Mammary epithelial cell (primary cell): ENCODE measurements at regions not wholly inside any gene's neighbourhood (a gene's known extent, or its start where the extent isn't known, plus 50 kb on each side); places are given as distances from the start of the nearest gene placed in this dataset.

Source experiments
- EZH2 ChIP-seq: IDR thresholded peaks from 2 replicates; pipeline ENCODE4 v1.6.1; 2012; ENCODE audit warnings: low read length, inconsistent platforms, borderline replicate concordance
- TF ChIP-seq, protein P1 (sequence below), 2 donors: IDR thresholded peaks in 1 of 2; conservative IDR thresholded peaks in 1 of 2; 2 replicates each; pipeline ENCODE4 v1.5.1; 2011 to 2012; ENCODE audit warnings: inconsistent platforms in 2 of 2, low read length in 2 of 2, mild to moderate bottlenecking in 2 of 2, control low read depth in 1 of 2, low read depth in 1 of 2; ENCODE audit not compliant: insufficient read depth in 1 of 2; ENCODE audit errors: extremely low read depth in 1 of 2

DNA sequence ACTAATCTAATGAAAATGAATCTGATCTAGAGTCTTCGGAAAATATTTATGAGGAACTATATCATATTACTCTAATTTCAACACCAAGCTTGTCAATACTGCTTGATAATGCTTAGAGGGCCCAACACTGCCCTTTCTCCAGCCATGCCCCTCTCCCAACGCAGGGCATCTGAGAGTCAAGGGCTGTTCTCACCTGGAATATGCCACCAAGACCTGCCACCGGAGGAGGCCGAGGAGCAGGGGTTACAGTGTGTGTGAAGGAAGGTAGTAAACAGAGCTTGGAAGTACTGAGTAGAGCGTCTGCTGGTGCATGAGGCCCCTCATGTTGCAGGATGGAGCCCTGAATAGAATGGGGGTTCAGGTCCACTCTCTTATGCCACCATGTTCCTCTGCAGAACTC, 301.3 kb upstream of the MPDZ start:
- TF ChIP-seq, protein P1, sequence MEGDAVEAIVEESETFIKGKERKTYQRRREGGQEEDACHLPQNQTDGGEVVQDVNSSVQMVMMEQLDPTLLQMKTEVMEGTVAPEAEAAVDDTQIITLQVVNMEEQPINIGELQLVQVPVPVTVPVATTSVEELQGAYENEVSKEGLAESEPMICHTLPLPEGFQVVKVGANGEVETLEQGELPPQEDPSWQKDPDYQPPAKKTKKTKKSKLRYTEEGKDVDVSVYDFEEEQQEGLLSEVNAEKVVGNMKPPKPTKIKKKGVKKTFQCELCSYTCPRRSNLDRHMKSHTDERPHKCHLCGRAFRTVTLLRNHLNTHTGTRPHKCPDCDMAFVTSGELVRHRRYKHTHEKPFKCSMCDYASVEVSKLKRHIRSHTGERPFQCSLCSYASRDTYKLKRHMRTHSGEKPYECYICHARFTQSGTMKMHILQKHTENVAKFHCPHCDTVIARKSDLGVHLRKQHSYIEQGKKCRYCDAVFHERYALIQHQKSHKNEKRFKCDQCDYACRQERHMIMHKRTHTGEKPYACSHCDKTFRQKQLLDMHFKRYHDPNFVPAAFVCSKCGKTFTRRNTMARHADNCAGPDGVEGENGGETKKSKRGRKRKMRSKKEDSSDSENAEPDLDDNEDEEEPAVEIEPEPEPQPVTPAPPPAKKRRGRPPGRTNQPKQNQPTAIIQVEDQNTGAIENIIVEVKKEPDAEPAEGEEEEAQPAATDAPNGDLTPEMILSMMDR (conservative IDR thresholded peaks at IDR 0.05 in 1 of 2, IDR thresholded peaks at IDR 0.05 in 1 of 2; ENCODE audit: extremely low read depth in 1 of 2, insufficient read depth in 1 of 2, low read depth in 1 of 2, low read length in 2 of 2) = no peak
- no peak for TF ChIP-seq EZH2
